K562 (cell line): ENCODE measurements at regions not wholly inside any gene's neighbourhood (a gene's known extent, or its start where the extent isn't known, plus 50 kb on each side); places are given as distances from the start of the nearest gene placed in this dataset.

Experiments
- ATAC-seq: fragments of 200-7000 bp; cut with Tn5 transposase; 3 replicates; pipeline ENCODE4 v1.9.1; 2020; ENCODE audit warnings: moderate library complexity
- BruUV-seq: library from RNA; stranded (reverse); fragments of 400-500 nt; replicated peaks from 2 replicates; lab custom pipeline; 2021; lab: Mats Ljungman, UMichigan
- CTCF ChIA-PET: fragments of 300-600 bp; formaldehyde crosslinking; extraction: SDS; loops from one replicate; lab custom pipeline; 2021; ENCODE audit warnings: low intra/inter-chr PET ratio; lab: Yijun Ruan, JAX
- POLR2A ChIA-PET: fragments of 300-600, 350-650 bp; sonication (Branson Sonifier 250); formaldehyde crosslinking; extraction: SDS; loops from one replicate; lab custom pipeline; 2021; ENCODE audit warnings: antibody characterized with exemption, inconsistent platforms; lab: Yijun Ruan, JAX
- DNase-seq, 4 experiments: peaks; one replicate each; pipeline versions ENCODE4 v3.0.0 to v3.0.0-alpha.2; 2011 to 2018; ENCODE audit warnings: low spot score in 3 of 4, mixed read lengths in 3 of 4; ENCODE audit errors: extremely low read depth in 1 of 4
- FAIRE-seq: peaks from 2 replicates; lab custom pipeline; 2011; peaks lifted over from hg19 to GRCh38; lab: Jason Lieb, UNC
- H2AFZ ChIP-seq: 2 replicates; pipeline ENCODE4 v1.6.0; 2011; ENCODE audit warnings: low read depth, low read length, control low read depth, inconsistent platforms
- H3K27ac ChIP-seq: fragments of 200-600 bp; 3 replicates; pipeline ENCODE4 v1.8.0; 2011; ENCODE audit warnings: low read depth, mild to moderate bottlenecking, control low read depth, inconsistent platforms, low read length, moderate library complexity, mixed read lengths; ENCODE audit errors: extremely low read depth
- H3K27me3 ChIP-seq, 2 experiments: fragments of 300-600 bp in 1 of 2; 2 replicates in 1 of 2; 3 replicates in 1 of 2; pipeline versions ENCODE4 v1.6.0 to v1.8.0; 2011; ENCODE audit warnings: inconsistent platforms in 2 of 2, low read length in 2 of 2, mild to moderate bottlenecking in 1 of 2, mixed read lengths in 1 of 2, moderate library complexity in 1 of 2; ENCODE audit not compliant: control insufficient read depth in 2 of 2, insufficient read depth in 2 of 2
- H3K36me3 ChIP-seq: fragments of 300-600 bp; 3 replicates; pipeline ENCODE4 v1.8.0; 2011; ENCODE audit warnings: mild to moderate bottlenecking, low read length, inconsistent platforms; ENCODE audit not compliant: control insufficient read depth, insufficient read depth
- H3K4me1 ChIP-seq, 2 experiments: fragments of 200-600 bp in 1 of 2; replicated peaks in 1 of 2; 2 replicates in 1 of 2; 3 replicates in 1 of 2; pipeline versions ENCODE4 v1.5.1 to v1.8.0; 2011; ENCODE audit warnings: inconsistent platforms in 2 of 2, low read length in 2 of 2, mild to moderate bottlenecking in 1 of 2, mixed read lengths in 1 of 2, moderate library complexity in 1 of 2; ENCODE audit not compliant: control insufficient read depth in 2 of 2, insufficient read depth in 2 of 2
- H3K4me2 ChIP-seq: 2 replicates; pipeline ENCODE4 v1.6.1; 2011; ENCODE audit warnings: low read length, control low read depth, inconsistent platforms, mixed read lengths; ENCODE audit not compliant: insufficient read depth
- H3K4me3 ChIP-seq: fragments of 200-600 bp; sonication (generic), shearing (Covaris generic); 2 replicates; pipeline ENCODE4 v1.5.1; 2016; ENCODE audit warnings: control low read depth, inconsistent platforms
- H3K79me2 ChIP-seq: fragments of 200-600 bp; 3 replicates; pipeline ENCODE4 v1.8.0; 2011; ENCODE audit warnings: low read length, inconsistent platforms; ENCODE audit not compliant: control insufficient read depth, insufficient read depth
- H3K9ac ChIP-seq, 2 experiments: 2 replicates each; pipeline versions ENCODE4 v1.6.0 to v1.6.1; 2011; ENCODE audit warnings: low read depth in 2 of 2, low read length in 2 of 2, control low read depth in 1 of 2, inconsistent platforms in 1 of 2, mild to moderate bottlenecking in 1 of 2, mixed read lengths in 1 of 2; ENCODE audit not compliant: insufficient read depth in 1 of 2
- H3K9me1 ChIP-seq: one replicate; pipeline ENCODE4 v1.6.0; 2011; ENCODE audit warnings: inconsistent platforms, mild to moderate bottlenecking, low read length, moderate library complexity; ENCODE audit not compliant: control insufficient read depth, insufficient read depth
- H3K9me3 ChIP-seq: replicated peaks from 2 replicates; pipeline ENCODE4 v1.5.1; 2011; ENCODE audit warnings: low read depth, low read length, inconsistent platforms; ENCODE audit not compliant: control insufficient read depth, insufficient read depth
- H4K20me1 ChIP-seq: replicated peaks from 2 replicates; pipeline ENCODE4 v1.6.1; 2011; ENCODE audit warnings: low read length, inconsistent platforms, mixed read lengths; ENCODE audit not compliant: control insufficient read depth, insufficient read depth
- DEAF1 ChIP-seq: fragments of 450-650 bp; formaldehyde crosslinking; IDR thresholded peaks from 2 replicates; pipeline ENCODE4 v1.4.0; 2020; ENCODE audit warnings: mild to moderate bottlenecking, moderate library complexity
- DLX4 ChIP-seq: fragments of 250-450 bp; sonication (Bioruptor Pico); IDR thresholded peaks from 2 replicates; pipeline ENCODE4 v1.6.1; 2021; ENCODE audit warnings: mild to moderate bottlenecking
- DMBX1 ChIP-seq: fragments of 250-450 bp; sonication (Bioruptor Pico); IDR thresholded peaks from 2 replicates; pipeline ENCODE4 v1.8.0; 2022; ENCODE audit warnings: inconsistent platforms, mild to moderate bottlenecking, moderate library complexity, borderline replicate concordance
- FOXK1 ChIP-seq: sonication (generic); formaldehyde crosslinking; IDR thresholded peaks from 2 replicates; pipeline ENCODE4 v1.8.0; 2022; ENCODE audit warnings: missing genetic modification reagents, mild to moderate bottlenecking, borderline replicate concordance
- FOXP1 ChIP-seq: sonication (generic); formaldehyde crosslinking; IDR thresholded peaks from 2 replicates; pipeline ENCODE4 v1.8.0; 2022; ENCODE audit warnings: mild to moderate bottlenecking, missing genetic modification reagents
- KLF10 ChIP-seq: fragments of 250-450 bp; sonication (Bioruptor Pico); IDR thresholded peaks from 2 replicates; pipeline ENCODE4 v1.6.1; 2021; ENCODE audit warnings: matching md5 sums
- LEF1 ChIP-seq: fragments of 450-650 bp; IDR thresholded peaks from 2 replicates; pipeline ENCODE4 v1.6.1; 2016; ENCODE audit warnings: mild to moderate bottlenecking
- NCOA1 ChIP-seq: fragments of 450-650 bp; IDR thresholded peaks from 2 replicates; pipeline ENCODE4 v1.6.1; 2016; ENCODE audit warnings: low read depth
- PCBP1 ChIP-seq: fragments of 200-400 bp; formaldehyde crosslinking; IDR thresholded peaks from 2 replicates; pipeline ENCODE4 v1.6.1; 2018; ENCODE audit warnings: mild to moderate bottlenecking, low read depth, low read length; ENCODE audit not compliant: poor library complexity, severe bottlenecking
- SMAD3 ChIP-seq: fragments of 450-650 bp; formaldehyde crosslinking; conservative IDR thresholded peaks from 2 replicates; pipeline ENCODE4 v1.4.0; 2020; ENCODE audit warnings: mild to moderate bottlenecking
- SMC3 ChIP-seq: conservative IDR thresholded peaks from 2 replicates; pipeline ENCODE4 v1.6.1; 2011; ENCODE audit warnings: low read depth, low read length, improper control_type of control experiment; ENCODE audit not compliant: insufficient read depth
- ZNF224 ChIP-seq: sonication (generic); formaldehyde crosslinking; IDR thresholded peaks from 2 replicates; pipeline ENCODE4 v1.8.0; 2022; ENCODE audit warnings: mild to moderate bottlenecking, missing genetic modification reagents
- ZNF23 ChIP-seq: fragments of 250-450 bp; sonication (Bioruptor Pico); IDR thresholded peaks from 2 replicates; pipeline ENCODE4 v1.4.0; 2020; ENCODE audit warnings: mild to moderate bottlenecking
- ZNF408 ChIP-seq: fragments of 250-450 bp; sonication (Bioruptor Pico); IDR thresholded peaks from 2 replicates; pipeline ENCODE4 v1.4.0; 2020; ENCODE audit warnings: low read depth, mild to moderate bottlenecking, moderate library complexity
- ZNF444 ChIP-seq: fragments of 250-450 bp; sonication (Bioruptor Pico); IDR thresholded peaks from 2 replicates; pipeline ENCODE4 v1.4.0; 2020; ENCODE audit warnings: mild to moderate bottlenecking, moderate library complexity
- ZNF551 ChIP-seq: fragments of 250-450 bp; sonication (Bioruptor Pico); IDR thresholded peaks from 2 replicates; pipeline ENCODE4 v1.5.0; 2021; ENCODE audit warnings: mild to moderate bottlenecking, moderate library complexity
- ZNF780A ChIP-seq: fragments of 250-450 bp; sonication (Bioruptor Pico); IDR thresholded peaks from 2 replicates; pipeline ENCODE4 v1.5.0; 2021; ENCODE audit warnings: mild to moderate bottlenecking
- WGBS: fragments of 100-300 bp; shearing (Covaris generic); methylation state at CpG from one replicate; pipeline ENCODE4 v1.1.6; 2016; ENCODE audit warnings: low coverage, mixed read lengths; ENCODE audit not compliant: insufficient coverage; ENCODE audit errors: missing lambda C conversion rate; 5-methylcytosine and 5-hydroxymethylcytosine counted together
- in situ Hi-C: fragments of 300-500 bp; cut with MboI; formaldehyde crosslinking; loops from 4 replicates; pipeline ENCODE4 v1.15.0; 2018; ENCODE audit warnings: inconsistent platforms, mixed read lengths
- intact Hi-C: fragments of 100-400 bp; cut with micrococcal nuclease; formaldehyde crosslinking; loops from 2 replicates; pipeline ENCODE4 v1.14.2; 2022

- WGBS = 2% methylated on average over 2 of the region's 2 CpGs
These were observed 133.5 kb upstream of the CCDC28A start for GRCh38 chr6:138640028-138640427.

GRCh38 chr6:138643210-138643609 lies 130.4 kb upstream of the CCDC28A start:
- Histone ChIP-seq H3K9me1 (no peaks in the 10 kb centered on the region), H3K9ac (no peak overlapping the region), H3K27ac (no peak overlapping the region), H3K4me2 (no peak overlapping the region), H2AFZ (no peak overlapping the region), H3K4me3 (no peak overlapping the region), H3K79me2 (no peaks in the 10 kb centered on the region), H3K27me3 (no peaks in the 10 kb centered on the region; a peak in 2 of 5 replicates), H3K4me1 (no peaks in the 10 kb centered on the region), H3K36me3 (no peaks in the 10 kb centered on the region), H4K20me1 (no peaks in the 10 kb centered on the region), H3K9me3 (no peaks in the 10 kb centered on the region)
- FAIRE-seq (no peak), DNase-seq (no peak), ATAC-seq (no peak)
- WGBS = 0% methylated on average over 2 of the region's 2 CpGs
- ChIA-PET POLR2A (interaction anchor here (1.3 kb wide), 1 partner anchor 10 kb away, joined by 3 read pairs; no protein-coding TSS in a partner anchor), CTCF (no interaction called here)
- intact Hi-C loops = no loop called here
- no TSS peak for BruUV-seq
- in situ Hi-C loops = no loop called here
- TF ChIP-seq ZNF408 (no peak), SMAD3 (CRISPR knock-in tag) (no peak), NCOA1 (no peak), SMC3 (no peak), DMBX1 (no peak), ZNF444 (CRISPR knock-in tag) (no peak), FOXP1 (CRISPR knock-in tag) (no peak), ZNF551 (CRISPR knock-in tag) (no peak), ZNF780A (no peak), DEAF1 (CRISPR knock-in tag) (no peak), DLX4 (CRISPR knock-in tag) (no peak), ZNF23 (CRISPR knock-in tag) (no peak), PCBP1 (no peak)

More at GRCh38 chr6:138640028-138640427, 133.5 kb upstream of the CCDC28A start:
- Histone ChIP-seq H3K9ac (no peak overlapping the region), H3K4me2 (no peak overlapping the region), H3K9me1 (no peaks in the 10 kb centered on the region), H3K27me3 (no peaks in the 10 kb centered on the region), H3K27ac (no peak overlapping the region), H3K4me3 (no peak overlapping the region), H3K36me3 (no peaks in the 10 kb centered on the region), H3K79me2 (no peaks in the 10 kb centered on the region), H4K20me1 (no peaks in the 10 kb centered on the region)
- no TSS peak for BruUV-seq
- CTCF ChIA-PET = no interaction called here
- no peak for FAIRE-seq
- TF ChIP-seq KLF10 (CRISPR knock-in tag) = no peak
- no peak for TF ChIP-seq FOXK1 (CRISPR knock-in tag)
- TF ChIP-seq LEF1 = no peak
- no peak for TF ChIP-seq ZNF224 (CRISPR knock-in tag)
- TF ChIP-seq, all 486 proteins: peak for 0
- Histone ChIP-seq H3K4me1 (no peaks in the 10 kb centered on the region), H3K9me3 (no peaks in the 10 kb centered on the region), H2AFZ (no peak overlapping the region)
- POLR2A ChIA-PET = interaction anchor here (1.1 kb wide), 1 partner anchor 15 kb away, joined by 4 read pairs; no protein-coding TSS in a partner anchor
- in situ Hi-C loops = no loop called here
- ATAC-seq (no peak), DNase-seq (no peak)
- intact Hi-C loops = no loop called here
